GM18499 (cell line): ENCODE measurements at regions not wholly inside any gene's neighbourhood (a gene's known extent, or its start where the extent isn't known, plus 50 kb on each side); places are given as distances from the start of the nearest gene placed in this dataset.

Source experiments
- ATAC-seq: cut with Tn5 transposase; IDR thresholded peaks from one replicate; pipeline ENCODE4 v1.9.1; 2021; ENCODE audit warnings: moderate number of reproducible peaks; ENCODE audit not compliant: insufficient read depth, unreplicated experiment

DNA sequence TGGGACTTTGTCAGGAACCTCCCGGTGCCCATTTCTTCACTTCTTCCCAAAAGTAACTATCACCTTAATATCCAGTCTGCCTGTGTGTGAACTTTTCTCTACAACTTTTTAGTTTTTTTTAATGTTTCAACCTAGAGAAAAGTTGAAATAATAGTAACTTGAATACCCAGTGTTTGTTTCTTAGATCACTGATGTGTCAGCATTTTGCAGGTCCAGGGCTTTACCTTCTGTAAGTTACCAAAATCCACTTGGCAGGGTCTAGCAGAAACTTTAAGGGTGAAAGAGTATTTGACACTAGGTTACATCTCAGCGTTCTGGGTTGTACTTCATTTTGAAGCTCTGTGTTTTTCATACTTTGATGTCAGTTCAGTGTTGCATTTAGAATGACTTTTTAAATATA lies 372.7 kb downstream of the ARL4A start:
- ATAC-seq, result no peak

DNA sequence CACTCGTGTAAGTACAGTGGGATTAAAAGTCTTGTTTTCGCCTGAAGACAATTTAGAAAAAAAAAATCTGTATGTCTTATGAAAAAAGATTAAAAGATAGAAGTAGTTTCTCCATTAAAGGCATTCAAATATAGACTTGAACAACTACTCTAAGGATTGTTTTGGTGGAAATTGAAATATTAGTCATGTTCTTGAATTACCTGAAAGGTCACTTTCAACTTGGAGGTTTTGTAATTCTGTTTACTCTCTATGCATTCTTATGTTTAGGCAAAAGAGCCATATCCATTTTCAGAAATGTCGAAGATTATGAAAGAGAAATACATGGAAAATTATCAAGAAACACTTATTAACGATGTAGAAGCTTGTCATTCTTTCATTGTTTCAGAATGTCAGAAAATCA lies 373.7 kb downstream of the ARL4A start:
- ATAC-seq, result no peak

DNA sequence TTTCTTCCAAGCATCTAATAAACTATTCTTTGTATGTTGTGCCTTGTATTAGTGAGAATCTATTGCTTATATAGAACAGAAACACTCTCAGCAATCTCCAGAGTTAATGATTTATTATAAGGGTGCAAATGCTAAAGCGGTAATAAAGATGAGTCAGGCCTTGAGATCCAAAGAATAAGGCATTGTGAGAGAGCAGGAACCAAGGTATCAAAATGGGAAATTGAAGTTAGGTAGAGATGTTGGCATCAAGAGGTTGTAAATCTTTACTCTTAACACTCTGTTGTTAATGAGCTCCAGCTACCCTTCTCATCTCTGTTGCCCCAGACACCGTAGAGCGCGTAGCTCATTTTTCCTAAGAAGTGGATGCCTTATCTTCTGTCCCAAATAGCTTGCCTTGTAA lies 375.2 kb downstream of the ARL4A start:
- no peak for ATAC-seq

DNA sequence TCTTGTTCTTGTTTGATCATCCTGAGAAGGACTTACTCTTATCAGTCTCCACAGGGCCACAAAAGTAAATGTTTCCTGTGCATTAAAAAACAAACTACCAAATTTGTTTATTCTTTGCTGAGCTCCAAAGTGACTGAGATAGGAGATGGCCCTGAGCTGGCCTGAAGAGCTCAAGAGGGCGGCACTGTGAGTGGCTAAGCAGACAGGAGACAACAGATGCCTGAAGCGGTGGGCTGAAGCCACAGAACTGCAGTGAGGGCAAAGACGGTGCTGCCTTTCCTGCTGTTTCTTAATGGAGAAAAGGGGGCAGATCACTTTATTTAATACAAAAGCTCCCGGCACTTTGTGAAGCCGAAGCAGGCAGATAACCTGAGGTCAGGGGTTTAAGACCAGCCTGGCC lies 379.6 kb downstream of the ARL4A start:
- no peak for ATAC-seq

DNA sequence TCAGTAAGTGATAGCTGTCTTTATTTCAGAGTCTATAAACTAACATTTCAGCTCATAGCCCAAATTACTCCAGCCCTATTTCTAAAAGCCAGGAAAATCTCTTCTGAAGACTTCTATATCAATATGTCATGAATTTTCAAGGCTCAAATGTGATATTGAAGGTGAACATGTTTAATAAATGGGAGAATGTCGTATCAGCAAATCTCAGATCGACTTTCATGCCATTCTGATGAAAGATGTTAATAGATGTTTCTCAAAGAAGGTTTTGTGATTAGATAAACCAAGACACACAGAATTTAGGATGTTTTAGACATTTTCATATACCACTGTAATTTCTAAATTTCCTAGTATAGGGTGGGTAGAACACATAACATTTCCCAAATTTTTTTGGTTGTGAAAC lies 380.6 kb downstream of the ARL4A start:
- ATAC-seq, result no peak

DNA sequence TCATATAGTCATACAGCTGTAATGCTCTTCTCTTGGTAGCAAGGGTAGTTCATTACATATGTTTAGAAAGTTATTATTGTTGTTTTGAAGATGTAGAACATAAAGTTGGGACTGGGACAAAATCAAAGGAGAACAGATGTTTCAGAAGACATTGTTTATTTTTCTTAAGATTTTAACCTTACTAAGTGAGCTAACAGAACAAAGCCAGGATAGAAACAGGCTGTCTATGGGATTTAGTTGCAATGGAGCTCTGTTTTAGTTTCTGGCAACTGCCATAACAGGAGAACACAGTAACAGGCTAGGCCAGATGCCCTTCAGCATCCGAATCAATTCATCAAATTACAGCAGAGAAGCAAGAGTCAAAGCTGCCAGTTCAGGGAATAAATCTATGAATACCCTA lies 382.4 kb downstream of the ARL4A start:
- ATAC-seq, result no peak

DNA sequence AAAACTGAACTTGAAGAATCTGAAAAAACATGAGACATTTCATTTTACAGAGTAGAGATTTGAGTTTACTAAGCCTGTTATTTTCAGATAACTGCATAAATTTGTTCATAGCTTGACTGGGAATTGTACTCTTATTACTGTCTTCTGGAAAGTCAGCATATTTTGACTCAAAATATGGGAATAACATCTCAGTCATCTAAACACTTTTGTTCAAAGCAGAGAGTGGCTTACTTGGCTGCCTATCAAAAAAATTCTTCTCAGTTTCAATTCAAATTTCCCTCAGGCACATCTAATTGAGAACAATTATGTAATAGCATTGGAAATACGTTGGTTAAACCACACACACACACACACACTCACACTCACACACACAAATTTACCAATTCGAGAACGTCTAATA lies 384.6 kb downstream of the ARL4A start:
- ATAC-seq, result no peak

DNA sequence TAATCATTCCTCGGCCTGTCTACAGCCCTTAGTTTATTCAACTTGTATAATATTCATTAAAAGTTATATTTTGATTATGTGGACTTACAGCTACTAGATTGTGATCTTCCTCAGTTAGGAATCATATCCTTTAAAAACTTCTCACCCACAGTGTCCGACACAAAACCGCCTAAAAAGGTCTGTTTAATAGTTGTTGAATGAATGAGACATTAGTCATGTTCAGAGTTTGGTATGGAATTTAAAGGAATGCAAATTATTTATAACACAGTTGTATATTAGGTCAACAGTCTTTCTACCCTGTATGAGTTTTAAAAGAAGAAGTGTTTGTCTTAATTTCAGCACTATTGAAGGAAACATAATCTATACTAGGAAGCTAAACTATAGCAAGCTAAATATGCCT lies 390.0 kb downstream of the ARL4A start:
- no peak for ATAC-seq

DNA sequence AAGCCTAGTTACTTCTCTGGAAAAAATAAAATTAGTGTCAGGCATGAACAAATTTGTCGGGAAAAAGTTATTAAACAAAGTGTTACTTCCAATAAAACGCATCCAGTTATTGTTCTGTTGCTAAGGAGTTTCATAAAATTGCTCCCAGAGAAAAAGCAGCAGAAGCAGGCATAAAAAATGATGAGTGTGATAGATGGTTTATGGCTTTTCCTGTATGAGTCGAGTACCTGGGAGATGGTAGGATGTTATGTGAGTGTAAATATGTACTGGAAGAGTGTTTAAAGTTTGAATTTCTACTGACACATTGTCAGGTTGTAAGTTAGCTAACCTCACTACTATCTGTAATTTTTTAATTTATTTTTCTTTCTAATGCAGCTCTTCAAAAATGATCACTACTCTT lies 390.7 kb downstream of the ARL4A start:
- ATAC-seq, result no peak

DNA sequence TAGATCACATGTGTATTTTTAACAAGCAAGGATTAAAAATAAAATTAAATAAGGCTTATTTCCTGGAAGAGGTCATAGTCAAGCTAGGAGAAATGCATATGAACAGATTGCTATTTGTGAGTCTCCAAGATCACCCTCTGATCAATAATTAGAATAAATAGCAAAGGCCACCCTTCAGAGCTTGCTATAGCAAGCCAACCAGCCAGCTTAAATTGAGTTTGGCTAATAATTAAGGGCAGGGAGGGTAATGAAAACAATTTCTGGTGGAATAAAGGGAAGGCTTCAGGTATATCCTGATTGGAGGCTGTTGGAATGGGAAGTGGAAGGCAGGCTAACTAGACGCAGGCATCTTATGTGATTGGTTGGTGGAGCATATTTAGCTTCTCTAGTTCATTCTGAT lies 403.5 kb downstream of the ARL4A start:
- ATAC-seq, result no peak

DNA sequence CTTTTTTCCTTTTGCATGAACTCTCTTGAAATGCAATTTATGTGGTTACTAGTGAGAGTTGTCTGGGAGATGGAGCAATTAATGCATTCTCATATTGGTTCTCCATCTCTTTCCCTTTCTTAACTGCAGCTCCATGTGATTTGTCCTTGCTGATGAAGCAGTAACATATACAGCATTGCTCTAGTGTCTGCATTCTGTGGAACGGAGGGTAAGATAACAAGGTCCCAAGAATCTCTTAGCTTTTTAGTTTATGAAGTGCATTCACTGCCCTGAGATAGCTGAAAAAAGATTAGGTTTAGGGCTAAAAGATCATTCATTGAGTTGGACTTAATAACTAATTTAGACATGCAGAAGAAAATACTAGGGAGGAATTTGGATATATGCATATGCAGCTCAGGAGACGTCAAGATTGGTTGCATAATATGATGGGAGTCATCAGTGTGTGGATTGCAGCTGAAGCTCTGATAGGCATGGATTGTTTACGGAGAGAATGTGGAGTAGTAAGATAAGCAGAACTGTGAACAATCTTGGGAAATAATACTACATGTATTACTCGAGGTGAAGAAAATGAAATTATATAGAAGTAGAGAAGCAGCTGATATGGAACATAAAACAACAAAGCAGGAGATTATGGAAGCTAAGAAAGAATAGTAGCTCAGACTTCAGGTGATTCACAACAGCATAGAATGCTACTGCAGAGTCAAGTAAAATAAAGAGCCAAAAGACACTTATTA lies 404.7 kb downstream of the ARL4A start:
- no peak for ATAC-seq

DNA sequence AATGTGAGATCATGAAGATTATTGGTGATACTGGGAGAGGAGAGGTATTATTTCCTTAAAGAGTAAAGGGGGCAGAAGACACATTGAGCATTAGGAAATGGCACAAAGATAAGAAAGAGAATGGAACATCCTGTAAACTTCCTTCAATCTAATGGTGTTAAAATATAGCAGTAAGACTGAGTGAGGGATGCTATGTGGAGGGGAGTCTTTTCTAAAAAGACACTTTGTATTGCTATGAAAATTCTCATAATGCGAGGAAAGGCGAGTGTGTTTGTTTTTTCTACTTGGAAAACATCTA lies 405.2 kb downstream of the ARL4A start:
- no peak for ATAC-seq

DNA sequence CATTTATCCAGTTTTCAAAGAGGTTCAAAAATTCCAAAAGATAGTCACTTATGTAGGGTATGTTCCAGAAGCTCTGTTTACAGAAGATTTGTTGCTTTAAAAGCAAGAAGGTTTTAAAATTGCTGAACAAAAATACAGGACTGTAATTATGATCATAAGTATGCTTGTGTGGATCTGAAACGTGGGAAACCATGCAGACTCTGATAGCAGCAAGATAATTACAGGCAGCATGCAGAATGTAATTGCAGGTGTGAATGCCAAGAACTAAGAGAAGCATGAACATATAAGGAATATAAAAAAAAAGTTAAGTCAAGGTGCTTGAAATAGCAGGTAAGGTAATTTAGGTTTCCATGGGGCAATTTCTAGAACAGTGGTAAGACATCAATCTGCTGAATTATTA lies 405.7 kb downstream of the ARL4A start:
- no peak for ATAC-seq

DNA sequence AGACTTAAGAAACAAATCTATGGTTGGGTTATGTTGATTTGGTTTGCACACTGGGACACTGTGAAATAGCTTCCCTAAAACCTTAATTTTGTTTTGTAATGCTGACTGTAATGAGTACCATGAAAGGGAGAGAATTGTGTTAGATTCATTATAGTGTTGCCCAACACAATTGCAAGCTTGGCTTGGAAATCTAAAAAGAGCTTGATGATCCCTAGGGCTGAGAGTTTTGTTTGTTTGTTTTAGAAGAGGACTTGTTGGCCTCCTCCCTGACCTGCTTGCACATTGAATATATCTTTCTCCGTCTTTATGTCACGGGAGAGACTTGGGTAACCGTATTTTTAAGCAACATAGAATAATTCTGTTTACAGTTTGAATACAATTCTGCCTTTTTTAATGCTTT lies 410.1 kb downstream of the ARL4A start:
- no peak for ATAC-seq

DNA sequence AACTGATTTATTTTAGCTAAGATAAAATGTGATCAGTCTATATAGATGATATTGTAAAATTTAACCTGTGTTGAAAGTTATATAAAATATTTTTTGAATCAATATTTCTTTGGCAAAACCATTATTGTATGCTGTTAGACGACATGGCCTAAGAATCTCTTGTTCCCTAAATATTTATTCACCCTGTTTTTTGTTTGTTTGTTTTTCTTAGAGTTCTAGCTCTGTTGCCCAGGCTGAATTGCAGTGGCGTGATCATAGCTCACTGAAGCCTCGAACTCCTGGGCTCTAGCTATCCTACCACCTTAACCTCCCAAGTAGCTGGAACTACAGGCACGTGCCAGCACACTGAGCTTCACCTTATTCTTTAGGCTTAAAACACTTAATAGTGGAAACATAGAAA lies 410.7 kb downstream of the ARL4A start:
- ATAC-seq, result no peak

DNA sequence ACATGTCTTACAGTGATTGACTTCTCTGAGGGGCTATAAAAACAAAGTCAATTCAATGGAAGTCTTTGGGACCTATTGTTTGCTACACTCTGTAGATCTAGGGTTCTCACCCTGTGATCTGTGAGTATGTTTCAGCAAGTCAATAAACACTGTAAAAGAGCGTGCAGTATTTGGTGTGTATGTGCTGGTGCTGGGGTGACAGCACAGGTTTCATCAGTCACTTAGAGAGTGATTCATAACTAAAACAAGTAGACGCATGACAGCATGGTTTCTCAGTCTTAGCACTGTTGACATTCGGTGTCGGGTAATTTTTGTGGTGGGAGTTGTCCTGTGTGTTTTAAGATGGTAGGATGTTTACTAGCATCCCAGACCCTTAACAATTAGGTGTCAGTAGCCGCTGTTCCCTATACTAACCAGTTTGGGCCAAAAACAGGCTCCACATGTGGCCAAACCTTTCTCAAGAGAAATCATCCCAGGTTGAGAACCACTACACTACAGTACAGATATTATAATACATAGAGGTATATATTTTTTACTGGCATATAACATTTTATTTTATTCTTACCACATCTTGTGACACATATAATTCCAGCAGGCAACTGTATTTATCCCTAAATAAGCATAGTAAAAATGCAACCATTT lies 411.8 kb downstream of the ARL4A start:
- ATAC-seq, result no peak

DNA sequence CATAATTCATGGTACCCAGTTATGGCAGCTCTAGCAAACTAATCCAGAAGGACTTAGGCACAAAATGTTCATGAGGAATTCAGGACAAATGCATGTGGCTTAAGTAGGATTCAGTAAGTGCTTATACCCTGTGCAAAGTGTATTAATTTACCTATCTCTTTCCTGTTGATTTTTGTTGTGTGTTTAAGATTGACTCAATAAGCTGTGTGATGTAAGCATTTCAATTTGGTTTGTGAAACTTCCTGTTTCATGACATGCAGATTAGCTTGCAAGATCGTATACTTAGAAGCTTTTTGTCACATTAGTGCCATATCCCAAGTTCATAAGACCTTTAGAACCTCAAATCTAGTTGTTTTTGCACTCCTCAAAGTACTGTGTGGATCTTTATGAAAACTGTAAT lies 416.7 kb downstream of the ARL4A start:
- ATAC-seq, result no peak

DNA sequence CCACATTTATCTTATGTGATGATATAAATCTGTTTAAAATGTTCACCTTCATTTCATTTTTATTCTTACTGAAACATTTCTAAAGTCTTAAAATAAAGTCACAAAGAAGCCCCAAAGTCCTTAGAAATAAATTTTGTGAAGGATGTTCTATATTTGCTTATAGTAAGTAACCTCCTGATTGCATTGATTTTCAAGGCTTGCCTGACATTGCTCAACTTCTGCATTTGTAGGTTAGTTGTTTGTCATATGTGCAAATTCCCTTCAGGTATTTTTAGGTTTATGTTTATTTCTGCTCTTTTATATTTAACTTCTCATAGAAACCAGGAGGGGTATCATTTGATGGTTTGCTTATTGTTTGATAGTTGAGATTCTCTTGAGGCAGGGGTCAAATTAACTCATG lies 417.8 kb downstream of the ARL4A start:
- ATAC-seq, result no peak

DNA sequence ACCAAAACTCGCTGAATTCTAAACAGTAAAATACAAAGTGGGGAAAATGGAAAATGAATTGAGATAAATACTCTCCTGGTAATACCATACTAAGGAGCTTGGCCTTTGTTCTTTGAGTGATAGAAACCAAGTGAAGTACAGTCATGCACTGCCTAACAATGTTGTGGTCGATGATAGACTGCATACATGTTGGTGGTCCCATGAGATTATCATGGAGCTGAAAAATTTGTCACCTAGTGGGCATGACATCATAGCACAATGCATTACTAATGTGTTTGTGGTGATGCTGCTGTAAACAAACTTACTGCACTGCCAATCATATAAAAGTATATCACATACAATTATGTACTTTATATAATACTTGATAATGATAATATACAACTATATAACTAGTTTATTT lies 419.1 kb downstream of the ARL4A start:
- no peak for ATAC-seq

DNA sequence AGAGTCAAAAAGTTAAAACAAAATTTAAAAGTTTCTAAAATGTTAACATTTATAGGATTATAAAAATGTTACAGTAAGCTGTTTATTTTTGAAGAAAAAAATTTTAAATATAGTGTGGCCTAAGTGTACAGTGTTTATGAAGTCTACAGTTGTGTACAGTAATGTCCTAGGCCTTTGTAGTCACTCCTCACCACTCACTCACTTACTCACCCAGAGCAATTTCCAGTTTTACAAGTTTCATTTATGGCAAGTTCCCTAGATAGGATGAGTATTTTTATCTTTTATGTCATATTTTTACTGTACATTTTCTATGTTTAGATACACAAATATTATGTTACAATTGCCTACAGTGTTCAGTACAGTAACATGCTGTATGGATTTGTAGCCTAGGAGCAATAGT lies 419.9 kb downstream of the ARL4A start:
- no peak for ATAC-seq

DNA sequence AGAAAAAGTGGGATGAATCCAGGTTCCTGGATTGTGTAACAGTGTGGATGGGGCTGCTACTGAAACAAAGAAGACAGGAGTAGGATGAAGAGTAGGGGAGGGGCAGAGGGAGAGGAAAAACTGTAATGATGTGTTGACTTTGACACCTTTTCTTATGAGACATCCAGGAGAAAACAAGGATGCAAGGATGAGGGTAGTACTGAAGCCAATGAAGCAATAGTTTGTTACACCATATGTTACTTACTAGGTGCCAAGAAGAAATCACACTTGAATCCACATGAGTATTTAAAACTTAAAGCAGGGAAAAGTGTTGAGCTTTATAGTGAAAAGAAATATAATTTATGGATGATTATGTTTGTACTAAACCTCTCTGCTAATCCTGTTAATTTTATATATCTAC lies 420.6 kb downstream of the ARL4A start:
- no peak for ATAC-seq

DNA sequence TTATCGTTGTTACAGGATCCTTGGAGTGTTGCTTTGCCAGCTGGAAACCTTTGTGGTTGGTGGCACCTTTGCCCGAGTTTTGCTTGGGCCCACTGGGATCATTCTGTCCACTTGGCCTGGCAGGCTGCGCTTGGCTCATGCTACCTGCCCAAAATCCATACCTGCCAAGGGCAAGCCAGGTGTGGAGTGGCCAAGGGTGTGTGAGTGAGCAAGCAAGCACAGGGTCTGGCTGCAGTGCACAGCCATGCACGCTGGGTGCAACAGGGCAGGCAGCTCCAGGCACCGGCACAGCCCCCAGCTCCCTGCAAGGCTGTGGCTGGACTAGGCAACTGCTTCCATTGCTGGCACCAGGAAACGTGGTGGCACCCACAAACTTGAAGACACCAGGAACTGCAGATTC lies 421.8 kb downstream of the ARL4A start:
- no peak for ATAC-seq

DNA sequence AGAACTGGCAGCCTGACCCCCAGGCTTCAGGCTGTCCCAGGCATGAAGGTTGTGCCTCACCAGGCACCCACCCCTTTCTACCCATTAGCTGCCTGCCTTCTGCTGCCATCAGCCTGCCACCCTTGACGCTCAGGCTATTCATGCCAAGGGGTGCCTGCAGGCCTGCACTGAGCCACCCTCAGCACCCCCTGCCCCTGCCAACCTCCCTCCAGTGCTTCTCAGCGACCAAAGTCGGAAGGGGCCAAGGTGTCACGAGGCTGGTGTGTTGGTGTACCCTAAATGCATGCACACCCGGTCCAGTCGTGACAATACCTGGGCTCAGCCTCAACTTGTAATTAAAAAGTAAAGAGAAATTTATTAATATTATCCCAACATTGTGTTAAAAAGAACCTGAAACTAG lies 422.7 kb downstream of the ARL4A start:
- ATAC-seq, result no peak
